ENCODE measurements at regions not wholly inside any gene's neighbourhood (a gene's known extent, or its start where the extent isn't known, plus 50 kb on each side); places are given as distances from the start of the nearest gene placed in this dataset.
A peak's percentile ranks its signal among the peaks of the same experiment; 100 is the strongest.
"Not testable (repeated sequence)": the region's sequence is repeated elsewhere in the genome, so short reads cannot be mapped to it uniquely, and the experiment has no call there.

DNA sequence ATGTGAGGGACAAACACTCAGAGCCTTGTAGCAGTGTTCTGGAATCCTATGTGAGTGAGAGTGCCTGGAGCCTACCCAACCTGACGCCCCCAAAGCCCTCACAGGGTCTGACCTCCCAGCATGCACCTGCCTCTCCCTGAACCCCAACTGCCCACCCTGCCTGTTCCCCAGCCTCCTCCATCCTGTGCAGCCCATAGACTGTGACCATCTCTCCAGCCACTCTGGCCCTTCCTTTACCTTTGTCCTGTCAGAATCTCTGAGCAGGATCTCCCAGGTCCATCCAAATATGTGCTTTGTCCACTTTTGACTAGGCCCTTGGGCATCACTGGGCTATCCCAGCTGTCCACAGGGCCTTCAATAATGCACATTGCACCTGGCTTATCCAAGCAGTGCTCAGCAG, 1159.8 kb upstream of the TPTE start:
- peak; percentile 10 for DNase-seq

DNA sequence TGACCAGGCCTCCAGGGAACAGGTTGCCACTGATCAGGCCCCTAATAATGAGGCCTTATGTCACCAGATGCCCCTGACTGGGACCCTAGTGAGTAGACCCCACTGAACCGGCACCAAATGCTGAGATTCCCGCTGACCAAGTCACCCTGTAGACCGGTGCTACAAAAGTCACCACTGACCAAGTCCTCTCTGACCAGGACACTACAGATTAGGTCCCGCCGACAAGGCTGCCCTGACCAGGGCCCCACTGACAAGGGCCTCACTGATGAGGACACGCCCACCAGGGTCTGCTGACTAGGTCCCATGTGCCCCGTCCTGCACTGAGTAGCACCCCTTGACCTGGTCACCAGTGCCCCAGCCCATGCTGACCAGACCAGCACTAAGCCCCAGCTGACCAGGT, 1159.1 kb upstream of the TPTE start:
- DNase-seq, result not testable (repeated sequence)

DNA sequence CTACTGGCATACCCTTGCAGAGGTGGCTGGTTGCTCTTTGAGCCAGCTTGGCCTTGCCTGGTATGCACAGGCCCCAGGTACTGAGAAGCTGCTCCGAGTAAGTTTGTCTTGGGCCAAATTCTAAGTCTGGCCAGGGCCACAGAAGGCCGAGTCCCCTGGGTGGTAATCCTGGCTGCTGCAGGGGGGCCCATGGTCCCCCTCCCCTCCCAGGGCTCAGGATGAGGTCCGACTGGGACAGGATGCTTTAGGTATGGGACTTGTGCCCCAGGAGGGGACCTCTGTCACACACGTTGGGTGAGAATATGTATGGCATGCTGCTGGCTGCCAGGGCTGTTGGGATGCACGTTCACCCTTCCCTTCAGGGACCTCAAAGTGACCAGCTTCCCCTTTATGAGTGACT, 1155.6 kb upstream of the TPTE start:
- DNase-seq, result not testable (repeated sequence)

DNA sequence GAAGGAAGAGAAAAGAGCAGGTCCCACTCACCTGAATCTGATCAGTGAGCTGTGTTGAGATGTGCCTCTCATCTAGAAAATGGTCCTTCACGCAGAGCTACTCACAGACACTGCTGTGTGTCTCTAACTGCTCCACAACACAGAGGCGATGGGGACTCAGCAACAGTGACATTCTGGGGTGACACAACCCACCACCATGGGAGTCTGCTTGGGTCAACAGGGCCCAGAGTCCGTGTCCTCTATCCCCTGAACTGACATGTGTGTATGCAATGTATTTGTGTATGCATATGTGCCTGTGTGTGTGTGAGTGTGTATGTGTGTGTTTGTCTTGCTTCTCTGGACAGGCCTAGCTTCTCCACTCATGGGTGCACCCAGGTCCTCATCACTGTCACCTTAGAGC, 1154.8 kb upstream of the TPTE start:
- not testable (repeated sequence) for DNase-seq

Measured in activated naive CD4-positive, alpha-beta T cell treated with anti-CD3 and anti-CD28 coated beads, Interleukin-2, amount 50 U/mL, for 16 hours (primary cell).